GM12878 (cell line): ENCODE measurements at regions not wholly inside any gene's neighbourhood (a gene's known extent, or its start where the extent isn't known, plus 50 kb on each side); places are given as distances from the start of the nearest gene placed in this dataset.

Source experiments
- ATAC-seq: fragments of 200-7000 bp; cut with Tn5 transposase; 3 replicates; pipeline ENCODE4 v1.9.1; 2020; ENCODE audit warnings: mild to moderate bottlenecking, moderate library complexity
- BruUV-seq: library from RNA; stranded (reverse); fragments of 400-500 nt; replicated peaks from 2 replicates; lab custom pipeline; 2021; lab: Mats Ljungman, UMichigan
- CTCF ChIA-PET: fragments of 300-600 bp; sonication (Branson Sonifier 250); formaldehyde crosslinking; extraction: SDS; loops from one replicate; lab custom pipeline; 2021; ENCODE audit warnings: inconsistent platforms; lab: Yijun Ruan, JAX
- POLR2A ChIA-PET: fragments of 350-600 bp; formaldehyde crosslinking; extraction: SDS; loops from one replicate; lab custom pipeline; 2021; ENCODE audit warnings: inconsistent platforms; lab: Charles Lee
- RAD21 ChIA-PET: fragments of 300-600 bp; sonication (Branson Sonifier 250); formaldehyde crosslinking; loops from one replicate; lab custom pipeline; 2023; ENCODE audit warnings: antibody characterized with exemption; ENCODE audit not compliant: unreplicated experiment; lab: Charles Lee
- SMC1A ChIA-PET: fragments of 300-600 bp; sonication (Branson Sonifier 250); formaldehyde crosslinking; loops from one replicate; lab custom pipeline; 2023; ENCODE audit not compliant: unreplicated experiment, uncharacterized antibody; lab: Charles Lee
- DNase-seq: peaks from one replicate; pipeline ENCODE4 v3.0.0-alpha.2; 2011; ENCODE audit warnings: low read depth, low spot score
- FAIRE-seq: peaks from 3 replicates; lab custom pipeline; 2011; peaks lifted over from hg19 to GRCh38; lab: Jason Lieb, UNC
- H2AFZ ChIP-seq: 2 replicates; pipeline ENCODE4 v1.6.0; 2011; ENCODE audit warnings: low read depth, low read length, control low read depth; ENCODE audit not compliant: control insufficient read depth
- H3K27ac ChIP-seq: 2 replicates; pipeline ENCODE4 v1.5.1; 2011; ENCODE audit warnings: control low read depth; ENCODE audit not compliant: control insufficient read depth, insufficient read depth
- H3K27me3 ChIP-seq, 2 experiments: replicated peaks in 1 of 2; 2 replicates each; pipeline versions ENCODE4 v1.6.0 to v1.6.1; 2011; ENCODE audit warnings: low read length in 1 of 2; ENCODE audit not compliant: control insufficient read depth in 2 of 2, insufficient read depth in 2 of 2
- H3K36me3 ChIP-seq, 2 experiments: 2 replicates each; pipeline ENCODE4 v1.5.1; 2011; ENCODE audit warnings: low read length in 1 of 2; ENCODE audit not compliant: control insufficient read depth in 2 of 2, insufficient read depth in 2 of 2
- H3K4me1 ChIP-seq: 2 replicates; pipeline ENCODE4 v1.6.1; 2011; ENCODE audit warnings: mild to moderate bottlenecking, low read length, moderate library complexity, mixed read lengths; ENCODE audit not compliant: control insufficient read depth, insufficient read depth
- H3K4me2 ChIP-seq: 2 replicates; pipeline ENCODE4 v1.6.0; 2011; ENCODE audit warnings: control low read depth; ENCODE audit not compliant: control insufficient read depth, insufficient read depth
- H3K4me3 ChIP-seq: fragments of 200-600 bp; sonication (generic); 2 replicates; pipeline ENCODE4 v1.5.1; 2016
- H3K79me2 ChIP-seq: 2 replicates; pipeline ENCODE4 v1.6.0; 2011; ENCODE audit warnings: low read length; ENCODE audit not compliant: control insufficient read depth, insufficient read depth
- H3K9ac ChIP-seq: 2 replicates; pipeline ENCODE4 v1.8.0; 2011; ENCODE audit warnings: low read length, control low read depth, mixed read lengths; ENCODE audit not compliant: control insufficient read depth, insufficient read depth
- H3K9me3 ChIP-seq: replicated peaks from 3 replicates; pipeline ENCODE4 v1.5.1; 2011; ENCODE audit warnings: mild to moderate bottlenecking, low read length; ENCODE audit not compliant: control insufficient read depth, insufficient read depth
- H4K20me1 ChIP-seq: 2 replicates; pipeline ENCODE4 v1.6.0; 2011; ENCODE audit not compliant: control insufficient read depth, insufficient read depth
- BACH1 ChIP-seq: fragments of 450-650 bp; IDR thresholded peaks from 2 replicates; pipeline ENCODE4 v1.6.1; 2017; ENCODE audit warnings: mild to moderate bottlenecking, borderline replicate concordance
- CTCF ChIP-seq, 3 experiments: IDR thresholded peaks in 2 of 3; conservative IDR thresholded peaks in 1 of 3; 2 replicates each; pipeline ENCODE4 v1.5.1; 2011; ENCODE audit warnings: low read depth in 3 of 3, low read length in 3 of 3, mild to moderate bottlenecking in 3 of 3, control low read depth in 2 of 3, moderate library complexity in 2 of 3, inconsistent platforms in 1 of 3, mixed read lengths in 1 of 3; ENCODE audit not compliant: control insufficient read depth in 2 of 3, insufficient read depth in 1 of 3; ENCODE audit errors: extremely low read depth in 1 of 3
- MEF2A ChIP-seq: IDR thresholded peaks from 2 replicates; pipeline ENCODE4 v1.6.1; 2011; ENCODE audit warnings: low read depth, mild to moderate bottlenecking, low read length, moderate library complexity; ENCODE audit not compliant: insufficient read depth
- MEF2B ChIP-seq: fragments of 450-650 bp; IDR thresholded peaks from 2 replicates; pipeline ENCODE4 v1.6.1; 2018; ENCODE audit warnings: mild to moderate bottlenecking, moderate library complexity; ENCODE audit not compliant: partially characterized antibody, poor library complexity, severe bottlenecking
- MTA2 ChIP-seq: fragments of 450-650 bp; IDR thresholded peaks from 2 replicates; pipeline ENCODE4 v1.6.1; 2016; ENCODE audit warnings: low read depth, mild to moderate bottlenecking, moderate library complexity
- POLR2A ChIP-seq: IDR thresholded peaks from 2 replicates; pipeline ENCODE4 v1.6.1; 2011; ENCODE audit warnings: low read depth, mild to moderate bottlenecking, low read length
- POLR2AphosphoS5 ChIP-seq: IDR thresholded peaks from 2 replicates; pipeline ENCODE4 v1.6.1; 2011; ENCODE audit warnings: mild to moderate bottlenecking, low read length, inconsistent platforms
- SMC3 ChIP-seq: IDR thresholded peaks from 2 replicates; pipeline ENCODE4 v1.6.1; 2011; ENCODE audit warnings: low read length, improper control_type of control experiment, borderline replicate concordance
- SRF ChIP-seq, 2 experiments: IDR thresholded peaks; 2 replicates each; pipeline ENCODE4 v1.6.1; 2011; ENCODE audit warnings: low read depth in 2 of 2, low read length in 2 of 2, mild to moderate bottlenecking in 1 of 2, moderate library complexity in 1 of 2
- STAT1 ChIP-seq: fragments of 450-650 bp; conservative IDR thresholded peaks from 2 replicates; pipeline ENCODE4 v1.6.1; 2014; ENCODE audit warnings: antibody characterized with exemption, mild to moderate bottlenecking
- STAT3 ChIP-seq: IDR thresholded peaks from 2 replicates; pipeline ENCODE4 v1.6.1; 2011; ENCODE audit warnings: low read depth, low read length, improper control_type of control experiment
- TARDBP ChIP-seq: IDR thresholded peaks from 2 replicates; pipeline ENCODE4 v1.6.1; 2016; ENCODE audit warnings: borderline replicate concordance
- ZNF622 ChIP-seq: fragments of 450-650 bp; IDR thresholded peaks from 2 replicates; pipeline ENCODE4 v1.6.1; 2017; ENCODE audit warnings: mild to moderate bottlenecking, inconsistent platforms
- WGBS: methylation state at CpG from one replicate; pipeline ENCODE4 v1.1.6; 2016; ENCODE audit warnings: low lambda C conversion rate; ENCODE audit not compliant: insufficient replicate concordance, insufficient coverage; ENCODE audit errors: missing lambda C conversion rate; 5-methylcytosine and 5-hydroxymethylcytosine counted together
- in situ Hi-C: fragments of 300-500 bp; cut with MboI; formaldehyde crosslinking; loops from 9 replicates; pipeline ENCODE4 v1.14.3; 2018; ENCODE audit warnings: mixed read lengths
- intact Hi-C: fragments of 100-400 bp; cut with micrococcal nuclease; formaldehyde crosslinking; loops from one replicate; pipeline ENCODE4 v1.14.2; 2022; ENCODE audit not compliant: unreplicated experiment

- FAIRE-seq, result no peak
- BruUV-seq, result no TSS peak
These were observed 395.3 kb upstream of the NXPH2 start for GRCh38 chr2:139175510-139175909.

More at GRCh38 chr2:139175510-139175909, 395.3 kb upstream of the NXPH2 start:
- intact Hi-C loops, result no loop called here
- Histone ChIP-seq H3K4me3 (no peak overlapping the region), H3K27me3 (no peaks in the 10 kb centered on the region), H4K20me1 (no peaks in the 10 kb centered on the region), H2AFZ (no peak overlapping the region), H3K27ac (no peak overlapping the region), H3K79me2 (no peaks in the 10 kb centered on the region), H3K4me1 (no peaks in the 10 kb centered on the region), H3K4me2 (no peak overlapping the region), H3K36me3 (no peaks in the 10 kb centered on the region), H3K9me3 (no peaks in the 10 kb centered on the region), H3K9ac (no peak overlapping the region)
- RAD21 ChIA-PET, result no interaction called here
- WGBS, result 18% methylated on average over 3 of the region's 3 CpGs
- CTCF ChIA-PET, result no interaction called here
- DNase-seq, result no peak
- ATAC-seq, result no peak
- POLR2A ChIA-PET, result no interaction called here
- in situ Hi-C loops, result no loop called here
- SMC1A ChIA-PET, result no interaction called here
- TF ChIP-seq MEF2A, result no peak
- TF ChIP-seq ZNF622, result no peak
- no peak for TF ChIP-seq SRF (IDR thresholded peaks at IDR 0.05; ENCODE audit: low read depth in 2 of 2, low read length in 2 of 2)
- TF ChIP-seq BACH1, result no peak
- TF ChIP-seq CTCF (IDR thresholded peaks at IDR 0.05 in 2 of 3, conservative IDR thresholded peaks at IDR 0.05 in 1 of 3; ENCODE audit: control insufficient read depth in 2 of 3, extremely low read depth in 1 of 3, insufficient read depth in 1 of 3, low read depth in 3 of 3, low read length in 3 of 3), result no peak
- no peak for TF ChIP-seq POLR2A
- TF ChIP-seq SMC3, result no peak
- TF ChIP-seq POLR2AphosphoS5, result no peak
- TF ChIP-seq STAT3, result no peak
- TF ChIP-seq STAT1, result no peak
- TF ChIP-seq MEF2B, result no peak
- TF ChIP-seq MTA2, result no peak
- TF ChIP-seq TARDBP, result no peak
